HCT116 (cell line): ENCODE measurements at regions not wholly inside any gene's neighbourhood (a gene's known extent, or its start where the extent isn't known, plus 50 kb on each side); places are given as distances from the start of the nearest gene placed in this dataset.

Experiments used
- ATAC-seq: fragments of 200-7000 bp; cut with Tn5 transposase; 2 replicates; pipeline ENCODE4 v1.9.1; 2020; ENCODE audit warnings: mild to moderate bottlenecking, moderate library complexity
- BruUV-seq: library from RNA; stranded (reverse); fragments of 400-500 nt; replicated peaks from 2 replicates; lab custom pipeline; 2021; lab: Mats Ljungman, UMichigan
- CTCF ChIA-PET: fragments of 300-600 bp; sonication (Branson Sonifier 250); formaldehyde crosslinking; loops from one replicate; lab custom pipeline; 2021; ENCODE audit warnings: antibody characterized with exemption; lab: Charles Lee
- POLR2A ChIA-PET: fragments of 300-600, 350-600 bp; sonication (Branson Sonifier 250); formaldehyde crosslinking; loops from one replicate; lab custom pipeline; 2021; ENCODE audit warnings: antibody characterized with exemption; lab: Charles Lee
- RAD21 ChIA-PET, 2 experiments: fragments of 300-600 bp; sonication (Branson Sonifier 250); formaldehyde crosslinking; loops; one replicate each; lab custom pipeline; 2023; ENCODE audit warnings: low total read pairs in 2 of 2; ENCODE audit not compliant: uncharacterized antibody in 2 of 2, unreplicated experiment in 2 of 2, low non-redundant PET in 1 of 2; lab: Charles Lee
- DNase-seq: peaks from one replicate; pipeline ENCODE4 v3.0.0-alpha.2; 2010; ENCODE audit warnings: low read depth, low spot score
- H2AFZ ChIP-seq: fragments of 200-600 bp; shearing (Covaris generic), sonication (generic); 2 replicates; pipeline ENCODE4 v1.6.1; 2017; ENCODE audit warnings: low read depth, mixed run types, mixed read lengths, antibody characterized with exemption, low read length; ENCODE audit not compliant: poor library complexity, severe bottlenecking
- H3K27ac ChIP-seq: 2 replicates; pipeline ENCODE4 v1.5.1; 2012; ENCODE audit warnings: low read depth, low read length
- H3K27me3 ChIP-seq: fragments of 200-600 bp; sonication (generic); 2 replicates; pipeline ENCODE4 v1.6.1; 2016; ENCODE audit warnings: mixed run types, low read length, mixed read lengths; ENCODE audit not compliant: insufficient read depth
- H3K36me3 ChIP-seq, 2 experiments: fragments of 200-500 bp in 1 of 2; fragments of 200-600 bp in 1 of 2; sonication (Bioruptor generic) in 1 of 2; sonication (generic) in 1 of 2; 2 replicates each; pipeline versions ENCODE4 v1.5.1 to v1.6.1; 2014 to 2016; ENCODE audit warnings: low read length in 2 of 2, inconsistent platforms in 1 of 2, mixed read lengths in 1 of 2, mixed run types in 1 of 2; ENCODE audit not compliant: insufficient read depth in 2 of 2, control insufficient read depth in 1 of 2
- H3K4me1 ChIP-seq, 2 experiments: fragments of 200-600 bp in 1 of 2; sonication (generic) in 1 of 2; 2 replicates each; pipeline versions ENCODE4 v1.5.1 to v1.6.1; 2012 to 2017; ENCODE audit warnings: low read length in 2 of 2, inconsistent platforms in 1 of 2, mild to moderate bottlenecking in 1 of 2, mixed read lengths in 1 of 2, mixed run types in 1 of 2, moderate library complexity in 1 of 2; ENCODE audit not compliant: insufficient read depth in 2 of 2, control insufficient read depth in 1 of 2
- H3K4me2 ChIP-seq: fragments of 200-600 bp; sonication (generic); 2 replicates; pipeline ENCODE4 v1.6.1; 2017; ENCODE audit warnings: mixed run types, low read length, mixed read lengths
- H3K4me3 ChIP-seq, 2 experiments: fragments of 200-600 bp in 1 of 2; sonication (generic) in 1 of 2; replicated peaks in 1 of 2; 2 replicates each; pipeline ENCODE4 v1.5.1; 2011 to 2016; ENCODE audit warnings: low read length in 2 of 2, control low read depth in 1 of 2, low read depth in 1 of 2, mild to moderate bottlenecking in 1 of 2, mixed read lengths in 1 of 2, mixed run types in 1 of 2
- H3K79me2 ChIP-seq: fragments of 200-600 bp; sonication (generic); 2 replicates; pipeline ENCODE4 v1.6.1; 2017; ENCODE audit warnings: mild to moderate bottlenecking, mixed run types, low read length, moderate library complexity, mixed read lengths; ENCODE audit not compliant: insufficient read depth
- H3K9ac ChIP-seq: fragments of 200-600 bp; sonication (generic); 2 replicates; pipeline ENCODE4 v1.6.1; 2016; ENCODE audit warnings: low read length, mixed read lengths
- H3K9me2 ChIP-seq: fragments of 200-600 bp; sonication (generic), shearing (Covaris generic); 2 replicates; pipeline ENCODE4 v1.6.1; 2017; ENCODE audit warnings: mixed run types, mild to moderate bottlenecking, moderate library complexity; ENCODE audit not compliant: insufficient read depth
- H3K9me3 ChIP-seq, 2 experiments: fragments of 200-500 bp in 1 of 2; fragments of 200-600 bp in 1 of 2; sonication (Bioruptor generic) in 1 of 2; sonication (generic) in 1 of 2; 2 replicates each; pipeline ENCODE4 v1.6.1; 2014 to 2017; ENCODE audit warnings: low read length in 2 of 2, mixed read lengths in 2 of 2, inconsistent platforms in 1 of 2, low read depth in 1 of 2, mild to moderate bottlenecking in 1 of 2, mixed run types in 1 of 2, moderate library complexity in 1 of 2; ENCODE audit not compliant: control insufficient read depth in 1 of 2, insufficient read depth in 1 of 2
- H4K20me1 ChIP-seq: fragments of 200-600 bp; sonication (generic), shearing (Covaris generic); 2 replicates; pipeline ENCODE4 v1.6.1; 2017; ENCODE audit warnings: mixed run types, mild to moderate bottlenecking, moderate library complexity; ENCODE audit not compliant: insufficient read depth
- CBX3 ChIP-seq: IDR thresholded peaks from 2 replicates; pipeline ENCODE4 v1.6.1; 2012; ENCODE audit warnings: low read depth
- CTCF ChIP-seq, 3 experiments: fragments of 200-600 bp in 1 of 3; sonication (generic) in 1 of 3; IDR thresholded peaks in 2 of 3; conservative IDR thresholded peaks in 1 of 3; 2 replicates each; pipeline ENCODE4 v1.5.1; 2012 to 2017; ENCODE audit warnings: low read depth in 2 of 3, low read length in 2 of 3, antibody characterized with exemption in 1 of 3, borderline replicate concordance in 1 of 3, control low read depth in 1 of 3, mild to moderate bottlenecking in 1 of 3, mixed read lengths in 1 of 3, mixed run types in 1 of 3, moderate library complexity in 1 of 3; ENCODE audit not compliant: insufficient read depth in 1 of 3
- EGR1 ChIP-seq: IDR thresholded peaks from 2 replicates; pipeline ENCODE4 v1.6.1; 2012; ENCODE audit warnings: low read depth
- ELF1 ChIP-seq: IDR thresholded peaks from 2 replicates; pipeline ENCODE4 v1.6.1; 2012; ENCODE audit warnings: low read depth, borderline replicate concordance
- EZH2 ChIP-seq: fragments of 200-600 bp; sonication (generic); IDR thresholded peaks from 2 replicates; pipeline ENCODE4 v1.6.1; 2017; ENCODE audit warnings: antibody characterized with exemption, mixed run types
- EZH2phosphoT487 ChIP-seq: fragments of 200-600 bp; IDR thresholded peaks from 2 replicates; pipeline ENCODE4 v1.6.1; 2018; ENCODE audit warnings: antibody characterized with exemption, borderline replicate concordance
- FOSL1 ChIP-seq: IDR thresholded peaks from 2 replicates; pipeline ENCODE4 v1.6.1; 2012; ENCODE audit warnings: low read depth
- JUND ChIP-seq: IDR thresholded peaks from 2 replicates; pipeline ENCODE4 v1.6.1; 2012
- POLR2A ChIP-seq: IDR thresholded peaks from 2 replicates; pipeline ENCODE4 v1.7.0; 2011; ENCODE audit warnings: borderline replicate concordance; ENCODE audit not compliant: insufficient read depth, insufficient read length; ENCODE audit errors: extremely low read depth
- POLR2AphosphoS5 ChIP-seq: IDR thresholded peaks from 2 replicates; pipeline ENCODE4 v1.6.1; 2011; ENCODE audit warnings: mild to moderate bottlenecking, low read depth, low read length, moderate library complexity
- RAD21 ChIP-seq: IDR thresholded peaks from 2 replicates; pipeline ENCODE4 v1.6.1; 2012; ENCODE audit warnings: low read depth, mild to moderate bottlenecking
- TCF7L2 ChIP-seq: IDR thresholded peaks from 2 replicates; pipeline ENCODE4 v1.7.0; 2011; ENCODE audit warnings: borderline replicate concordance, inconsistent platforms; ENCODE audit not compliant: insufficient read depth, insufficient read length; ENCODE audit errors: extremely low read depth
- YY1 ChIP-seq: IDR thresholded peaks from 2 replicates; pipeline ENCODE4 v1.6.1; 2011; ENCODE audit warnings: low read length, low read depth, moderate library complexity, mild to moderate bottlenecking; ENCODE audit not compliant: insufficient replicate concordance; ENCODE audit errors: extremely low read depth
- intact Hi-C: fragments of 100-400 bp; cut with micrococcal nuclease; formaldehyde crosslinking; loops from 2 replicates; pipeline ENCODE4 v1.10.0; 2022

GRCh38 chr1:19569786-19570185, 74.3 kb upstream of the NBL1 start:
- Histone ChIP-seq H3K27me3 (no peaks in the 10 kb centered on the region), H2AFZ (no peak overlapping the region), H3K9me2 (no peaks in the 10 kb centered on the region), H3K9ac (no peak overlapping the region), H3K4me1 (no peaks in the 10 kb centered on the region), H3K4me3 (no peak overlapping the region), H4K20me1 (no peaks in the 10 kb centered on the region), H3K4me2 (no peak overlapping the region), H3K36me3 (no peaks in the 10 kb centered on the region), H3K27ac (no peak overlapping the region), H3K79me2 (no peaks in the 10 kb centered on the region), H3K9me3 (peaks cover 0 to 3% of the 10 kb centered on the region in 2 experiments; a peak in 2 of 4 replicates)
- TF ChIP-seq POLR2A (no peak), FOSL1 (no peak), RAD21 (no peak), EGR1 (no peak), TCF7L2 (no peak), POLR2AphosphoS5 (no peak), JUND (no peak), ELF1 (no peak), EZH2 (no peak), CTCF (IDR thresholded peaks at IDR 0.05 in 2 of 3, conservative IDR thresholded peaks at IDR 0.05 in 1 of 3; ENCODE audit: borderline replicate concordance in 1 of 3, insufficient read depth in 1 of 3, low read depth in 2 of 3, low read length in 2 of 3) (no peak)
- BruUV-seq, result no TSS peak
- ChIA-PET RAD21 (no interaction called here), POLR2A (no interaction called here), CTCF (no interaction called here)
- no peak for ATAC-seq
- DNase-seq, result no peak
- intact Hi-C loops, result no loop called here

DNA sequence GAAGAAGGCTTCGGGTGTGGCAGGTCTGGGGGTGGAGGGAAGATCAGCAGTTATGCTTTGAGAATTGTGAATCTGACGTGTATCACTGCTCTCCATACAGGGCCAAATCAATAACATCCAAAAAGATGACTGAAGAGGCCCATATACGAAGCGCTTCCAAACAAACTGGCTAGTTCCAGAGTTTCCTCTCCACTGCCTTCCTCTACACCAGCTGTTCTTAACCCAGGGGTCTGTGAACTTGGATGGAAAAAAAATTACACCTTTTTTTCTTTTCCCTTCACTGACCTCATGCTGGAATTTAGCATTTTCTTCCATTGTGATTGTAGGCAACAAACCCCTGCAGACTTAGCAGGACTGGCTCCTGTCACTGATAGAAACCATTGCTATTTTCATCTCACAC, 77.1 kb upstream of the NBL1 start:
- CTCF ChIA-PET, result interaction anchor here (1.1 kb wide), 1 partner anchor 15 kb away, joined by 4 read pairs; no protein-coding TSS in a partner anchor
- POLR2A ChIA-PET, result no interaction called here
- intact Hi-C loops, result no loop called here

More for the DNA sequence above, 77.1 kb upstream of the NBL1 start:
- DNase-seq, result no peak
- H3K9me3 ChIP-seq, result peaks cover 0 to 3% of the 10 kb centered on the region in 2 experiments; a peak in 2 of 4 replicates
- no peak overlapping the region for H3K9ac ChIP-seq
- BruUV-seq, result no TSS peak
- H4K20me1 ChIP-seq, result no peaks in the 10 kb centered on the region
- no peak overlapping the region for H3K27ac ChIP-seq
- no peak overlapping the region for H3K4me2 ChIP-seq
- no peaks in the 10 kb centered on the region for H3K9me2 ChIP-seq
- no peak for ATAC-seq
- RAD21 ChIA-PET, result no interaction called here
- H3K4me3 ChIP-seq, result no peak overlapping the region
- H3K27me3 ChIP-seq, result no peaks in the 10 kb centered on the region
- no peaks in the 10 kb centered on the region for H3K79me2 ChIP-seq
- TF ChIP-seq RAD21 (no peak), YY1 (no peak), EZH2 (no peak), POLR2A (no peak), FOSL1 (no peak), CBX3 (no peak), JUND (no peak), CTCF (IDR thresholded peaks at IDR 0.05 in 2 of 3, conservative IDR thresholded peaks at IDR 0.05 in 1 of 3; ENCODE audit: borderline replicate concordance in 1 of 3, insufficient read depth in 1 of 3, low read depth in 2 of 3, low read length in 2 of 3) (no peak), EZH2phosphoT487 (no peak)
- no peaks in the 10 kb centered on the region for H3K36me3 ChIP-seq
- H3K4me1 ChIP-seq, result no peaks in the 10 kb centered on the region
- no peak overlapping the region for H2AFZ ChIP-seq
